Suprapubic skin (tissue), 4 donors: ENCODE measurements at regions not wholly inside any gene's neighbourhood (a gene's known extent, or its start where the extent isn't known, plus 50 kb on each side); places are given as distances from the start of the nearest gene placed in this dataset.

Experiments used
- CTCF ChIP-seq, 2 donors: fragments of 200-600 bp in 1 of 2; fragments of 450-650 bp in 1 of 2; sonication (generic) in 1 of 2; IDR thresholded peaks; one replicate each; pipeline ENCODE4 v1.5.1; 2016 to 2019; ENCODE audit warnings: antibody characterized with exemption in 2 of 2, mild to moderate bottlenecking in 1 of 2, moderate library complexity in 1 of 2
- POLR2A ChIP-seq, 2 donors: fragments of 450-650 bp; IDR thresholded peaks; one replicate each; pipeline ENCODE4 v1.6.1; 2017; ENCODE audit warnings: antibody characterized with exemption in 2 of 2, mild to moderate bottlenecking in 2 of 2, moderate library complexity in 2 of 2
- POLR2AphosphoS5 ChIP-seq, 3 donors: sonication (generic); formaldehyde crosslinking; IDR thresholded peaks; one replicate each; pipeline ENCODE4 v1.6.1; 2017; ENCODE audit warnings: antibody characterized with exemption in 3 of 3

- TF ChIP-seq CTCF (IDR thresholded peaks at IDR 0.05), result no peak
- no peak for TF ChIP-seq POLR2AphosphoS5 (IDR thresholded peaks at IDR 0.05)
- no peak for TF ChIP-seq POLR2A (IDR thresholded peaks at IDR 0.05)
Measured at GRCh38 chr11:123253223-123253622, 58.2 kb upstream of the CLMP start.
